PC-3 (cell line): ENCODE measurements at regions not wholly inside any gene's neighbourhood (a gene's known extent, or its start where the extent isn't known, plus 50 kb on each side); places are given as distances from the start of the nearest gene placed in this dataset.
"Not testable (repeated sequence)": the region's sequence is repeated elsewhere in the genome, so short reads cannot be mapped to it uniquely, and the experiment has no call there.

Experiments used
- ATAC-seq: fragments of 200-7000 bp; cut with Tn5 transposase; 2 replicates; pipeline ENCODE4 v1.9.1; 2020; ENCODE audit warnings: mild to moderate bottlenecking, moderate library complexity
- BruUV-seq: library from RNA; stranded (reverse); fragments of 400-500 nt; replicated peaks from 2 replicates; lab custom pipeline; 2021; lab: Mats Ljungman, UMichigan
- CTCF ChIA-PET: fragments of 300-600 bp; sonication (Branson Sonifier 250); formaldehyde crosslinking; loops from one replicate; lab custom pipeline; 2022; ENCODE audit warnings: antibody characterized with exemption; lab: Charles Lee
- POLR2A ChIA-PET: fragments of 300-600 bp; sonication (Branson Sonifier 250); formaldehyde crosslinking; loops from one replicate; lab custom pipeline; 2022; ENCODE audit warnings: antibody characterized with exemption; ENCODE audit not compliant: unreplicated experiment; lab: Charles Lee
- DNase-seq: peaks from one replicate; pipeline ENCODE4 v3.0.0-alpha.2; 2015
- H2AFZ ChIP-seq: fragments of 300-600 bp; sonication (generic); 2 replicates; pipeline ENCODE4 v1.6.0; 2016; ENCODE audit warnings: antibody characterized with exemption, low read length
- H3F3A ChIP-seq: fragments of 300-600 bp; sonication (generic); one replicate; pipeline ENCODE4 v1.6.0; 2017; ENCODE audit warnings: antibody characterized with exemption, low read length, control low read depth, mild to moderate bottlenecking; ENCODE audit not compliant: unreplicated experiment
- H3K27ac ChIP-seq: fragments of 300-600 bp; sonication (generic); 2 replicates; pipeline ENCODE4 v1.5.1; 2016; ENCODE audit warnings: mild to moderate bottlenecking, low read length
- H3K27me3 ChIP-seq: fragments of 300-600 bp; sonication (generic); 2 replicates; pipeline ENCODE4 v1.6.1; 2016; ENCODE audit warnings: low read length, mixed read lengths
- H3K36me3 ChIP-seq: fragments of 300-600 bp; sonication (generic); 2 replicates; pipeline ENCODE4 v1.6.1; 2016; ENCODE audit warnings: low read depth, mixed run types, low read length, mixed read lengths
- H3K4me1 ChIP-seq: fragments of 300-600 bp; sonication (generic); 2 replicates; pipeline ENCODE4 v1.5.1; 2016; ENCODE audit warnings: low read length; ENCODE audit not compliant: insufficient read depth
- H3K4me2 ChIP-seq: fragments of 300-600 bp; sonication (generic); 2 replicates; pipeline ENCODE4 v1.6.0; 2016; ENCODE audit warnings: low read length
- H3K4me3 ChIP-seq: fragments of 300-600 bp; sonication (generic); 2 replicates; pipeline ENCODE4 v1.5.1; 2016; ENCODE audit warnings: mild to moderate bottlenecking, low read length, mixed read lengths
- H3K79me2 ChIP-seq: fragments of 300-600 bp; sonication (generic); 2 replicates; pipeline ENCODE4 v1.6.1; 2017; ENCODE audit warnings: low read length, mixed read lengths
- H3K9ac ChIP-seq: fragments of 300-600 bp; sonication (generic); 2 replicates; pipeline ENCODE4 v1.6.0; 2016; ENCODE audit warnings: mild to moderate bottlenecking, low read length
- H3K9me2 ChIP-seq: fragments of 300-600 bp; sonication (generic); replicated peaks from 2 replicates; pipeline ENCODE4 v1.6.1; 2016; ENCODE audit warnings: mixed run types, low read length, mixed read lengths
- H3K9me3 ChIP-seq: fragments of 300-600 bp; sonication (generic); 2 replicates; pipeline ENCODE4 v1.6.1; 2016; ENCODE audit warnings: low read length, mixed read lengths
- H4K20me1 ChIP-seq: fragments of 300-600 bp; sonication (generic); 2 replicates; pipeline ENCODE4 v1.6.1; 2016; ENCODE audit warnings: low read length, mixed read lengths
- EZH2 ChIP-seq: fragments of 300-600 bp; sonication (generic); IDR thresholded peaks from one replicate; pipeline ENCODE4 v1.6.1; 2017; ENCODE audit warnings: antibody characterized with exemption, mild to moderate bottlenecking, low read length; ENCODE audit not compliant: unreplicated experiment
- EZH2phosphoT487 ChIP-seq: fragments of 300-600 bp; sonication (generic); IDR thresholded peaks from 2 replicates; pipeline ENCODE4 v1.6.1; 2018; ENCODE audit warnings: mild to moderate bottlenecking, antibody characterized with exemption, low read length, borderline replicate concordance
- intact Hi-C: fragments of 100-400 bp; cut with micrococcal nuclease; formaldehyde crosslinking; loops from 2 replicates; pipeline ENCODE4 v1.9.0; 2023
- TF ChIP-seq, protein P1 (sequence below): fragments of 300-600 bp; sonication (generic); conservative IDR thresholded peaks from 2 replicates; pipeline ENCODE4 v1.5.1; 2017; ENCODE audit warnings: antibody characterized with exemption, low read depth, mild to moderate bottlenecking, low read length

DNA sequence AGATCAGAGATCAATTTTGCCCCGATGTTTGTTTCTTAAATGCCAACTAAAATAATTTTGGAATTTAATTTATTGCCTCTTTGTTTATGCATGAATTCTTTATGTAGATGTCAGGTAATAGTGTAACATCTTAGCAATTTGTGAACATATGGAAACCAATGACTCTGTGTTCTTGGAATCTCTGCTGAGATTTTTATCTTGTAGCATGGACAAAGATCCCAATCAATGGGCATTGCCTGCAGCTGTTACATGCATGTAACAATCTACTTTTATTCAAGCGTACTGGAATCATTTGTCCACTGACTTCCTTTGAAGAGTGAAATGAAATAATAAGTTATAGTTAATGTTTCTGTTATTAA lies 61.6 kb upstream of the ARSJ start:
- Histone ChIP-seq H3K27ac (peak overlapping the region; percentile 25; the same call in 1 of the 2 replicates), H3K4me2 (no peak overlapping the region), H3K79me2 (no peaks in the 10 kb centered on the region), H3K4me3 (no peak overlapping the region), H4K20me1 (no peaks in the 10 kb centered on the region), H3K27me3 (no peaks in the 10 kb centered on the region), H3F3A (no peaks in the 10 kb centered on the region), H3K9me3 (no peaks in the 10 kb centered on the region), H3K36me3 (no peaks in the 10 kb centered on the region), H3K9me2 (no peaks in the 10 kb centered on the region), H3K9ac (no peak overlapping the region), H2AFZ (no peak overlapping the region), H3K4me1 (peaks cover 17% of the 10 kb centered on the region; the same call in 1 of the 2 replicates)
- no peak for ATAC-seq
- no peak for TF ChIP-seq EZH2phosphoT487
- no peak for TF ChIP-seq EZH2
- TF ChIP-seq, protein P1, sequence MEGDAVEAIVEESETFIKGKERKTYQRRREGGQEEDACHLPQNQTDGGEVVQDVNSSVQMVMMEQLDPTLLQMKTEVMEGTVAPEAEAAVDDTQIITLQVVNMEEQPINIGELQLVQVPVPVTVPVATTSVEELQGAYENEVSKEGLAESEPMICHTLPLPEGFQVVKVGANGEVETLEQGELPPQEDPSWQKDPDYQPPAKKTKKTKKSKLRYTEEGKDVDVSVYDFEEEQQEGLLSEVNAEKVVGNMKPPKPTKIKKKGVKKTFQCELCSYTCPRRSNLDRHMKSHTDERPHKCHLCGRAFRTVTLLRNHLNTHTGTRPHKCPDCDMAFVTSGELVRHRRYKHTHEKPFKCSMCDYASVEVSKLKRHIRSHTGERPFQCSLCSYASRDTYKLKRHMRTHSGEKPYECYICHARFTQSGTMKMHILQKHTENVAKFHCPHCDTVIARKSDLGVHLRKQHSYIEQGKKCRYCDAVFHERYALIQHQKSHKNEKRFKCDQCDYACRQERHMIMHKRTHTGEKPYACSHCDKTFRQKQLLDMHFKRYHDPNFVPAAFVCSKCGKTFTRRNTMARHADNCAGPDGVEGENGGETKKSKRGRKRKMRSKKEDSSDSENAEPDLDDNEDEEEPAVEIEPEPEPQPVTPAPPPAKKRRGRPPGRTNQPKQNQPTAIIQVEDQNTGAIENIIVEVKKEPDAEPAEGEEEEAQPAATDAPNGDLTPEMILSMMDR, result no peak
- BruUV-seq, result no TSS peak
- ChIA-PET POLR2A (no interaction called here), CTCF (no interaction called here)
- peak; percentile 19 for DNase-seq
- intact Hi-C loops, result no loop called here

DNA sequence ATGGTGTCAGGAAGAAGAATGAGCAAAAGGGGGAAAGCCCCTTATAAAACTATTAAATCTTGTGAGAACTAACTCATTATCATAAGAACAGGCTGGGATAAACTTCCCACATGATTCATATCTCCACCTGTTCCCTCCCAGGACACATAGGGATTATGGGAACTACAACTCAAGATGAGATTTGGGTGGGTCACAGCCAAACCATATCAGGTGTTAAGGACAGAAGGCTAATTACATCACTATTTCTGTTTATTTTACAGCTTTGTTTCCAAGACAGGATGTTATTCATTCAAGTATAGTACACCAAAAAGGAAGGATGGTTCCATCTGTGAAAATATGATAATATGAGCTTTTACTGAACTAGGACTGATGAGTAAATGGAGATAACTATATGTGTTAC lies 63.7 kb upstream of the ARSJ start:
- no peaks in the 10 kb centered on the region for H3K36me3 ChIP-seq
- intact Hi-C loops, result no loop called here

DNA sequence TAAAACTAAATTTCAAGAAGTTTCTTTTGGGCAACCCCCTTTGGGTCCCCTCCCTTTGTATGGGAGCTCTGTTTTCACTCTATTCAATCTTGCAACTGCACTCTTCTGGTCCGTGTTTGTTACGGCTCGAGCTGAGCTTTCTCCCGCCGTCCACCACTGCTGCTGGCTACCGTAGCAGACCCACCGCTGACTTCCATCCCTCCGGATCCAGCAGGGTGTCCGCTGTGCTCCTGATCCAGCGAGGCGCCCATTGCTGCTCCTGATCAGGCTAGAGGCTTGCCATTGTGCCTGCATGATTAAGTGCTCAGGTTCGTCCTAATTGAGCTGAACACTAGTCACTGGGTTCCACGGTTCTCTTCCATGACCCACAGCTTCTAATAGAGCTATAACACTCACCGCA lies 64.9 kb upstream of the ARSJ start:
- CTCF ChIA-PET, H4K20me1 ChIP-seq, H3K9ac ChIP-seq, H3K79me2 ChIP-seq, H3K9me2 ChIP-seq, H2AFZ ChIP-seq, H3K27me3 ChIP-seq, BruUV-seq, H3K4me2 ChIP-seq, intact Hi-C loops, H3K27ac ChIP-seq, DNase-seq, ATAC-seq, H3F3A ChIP-seq, H3K36me3 ChIP-seq, H3K4me3 ChIP-seq, POLR2A ChIA-PET, H3K9me3 ChIP-seq: not testable (repeated sequence)
- peaks cover 13% of the 10 kb centered on the region; the same call in 1 of the 2 replicates for H3K4me1 ChIP-seq

More for the DNA sequence above, 63.7 kb upstream of the ARSJ start:
- H4K20me1 ChIP-seq, result no peaks in the 10 kb centered on the region
- BruUV-seq, result no TSS peak
- no peak for ATAC-seq
- TF ChIP-seq, protein P1, result no peak
- TF ChIP-seq EZH2phosphoT487 (no peak), EZH2 (no peak)
- no peaks in the 10 kb centered on the region for H3K27me3 ChIP-seq
- ChIA-PET CTCF (no interaction called here), POLR2A (no interaction called here)
- no peak overlapping the region for H3K4me3 ChIP-seq
- DNase-seq, result no peak
- H3K27ac ChIP-seq, result no peak overlapping the region
- no peak overlapping the region for H2AFZ ChIP-seq
- H3K4me1 ChIP-seq, result peaks cover 17% of the 10 kb centered on the region; the same call in 1 of the 2 replicates
- no peaks in the 10 kb centered on the region for H3F3A ChIP-seq
- H3K79me2 ChIP-seq, result no peaks in the 10 kb centered on the region
- H3K4me2 ChIP-seq, result no peak overlapping the region
- no peak overlapping the region for H3K9ac ChIP-seq
- no peaks in the 10 kb centered on the region for H3K9me2 ChIP-seq
- no peaks in the 10 kb centered on the region for H3K9me3 ChIP-seq
